GM13977 (cell line): ENCODE measurements at regions not wholly inside any gene's neighbourhood (a gene's known extent, or its start where the extent isn't known, plus 50 kb on each side); places are given as distances from the start of the nearest gene placed in this dataset.

Source experiments
- DNase-seq: peaks from one replicate; pipeline ENCODE4 v3.0.0; 2012; ENCODE audit warnings: low spot score
- CTCF ChIP-seq: IDR thresholded peaks from 2 replicates; pipeline ENCODE4 v1.5.1; 2012; ENCODE audit warnings: mild to moderate bottlenecking, control low read depth; ENCODE audit not compliant: insufficient read depth; ENCODE audit errors: extremely low read depth, missing control alignments
- in situ Hi-C: fragments of 300-500 bp; cut with MboI; formaldehyde crosslinking; loops from one replicate; pipeline ENCODE4 v1.12.0; 2022; ENCODE audit warnings: low sequenced_read_pairs, low pct_unique_long_range_greater_than_20kb, mixed read lengths, inconsistent platforms; ENCODE audit not compliant: unreplicated experiment

DNA sequence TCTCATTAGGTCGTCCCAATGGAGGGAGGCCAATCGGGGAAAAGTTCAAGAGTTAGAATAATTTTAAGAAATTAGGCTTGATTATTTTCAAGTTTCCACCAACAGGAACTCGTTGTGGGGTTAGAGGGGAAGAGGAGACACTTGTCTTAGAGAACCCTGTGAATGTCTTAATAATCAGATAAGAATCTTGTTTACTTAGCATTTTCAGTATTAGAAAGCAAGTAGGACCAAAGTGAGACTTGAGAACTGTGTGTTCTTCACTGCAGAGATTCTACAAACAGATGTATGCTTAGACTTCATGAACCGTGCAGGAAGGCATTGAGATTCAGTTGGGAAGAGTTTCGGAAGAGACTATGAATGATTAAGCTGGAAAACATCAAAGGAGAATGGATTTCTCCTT, 69.0 kb upstream of the HMHB1 start:
- in situ Hi-C loops = no loop called here
- no peak for DNase-seq
- TF ChIP-seq CTCF = no peak

DNA sequence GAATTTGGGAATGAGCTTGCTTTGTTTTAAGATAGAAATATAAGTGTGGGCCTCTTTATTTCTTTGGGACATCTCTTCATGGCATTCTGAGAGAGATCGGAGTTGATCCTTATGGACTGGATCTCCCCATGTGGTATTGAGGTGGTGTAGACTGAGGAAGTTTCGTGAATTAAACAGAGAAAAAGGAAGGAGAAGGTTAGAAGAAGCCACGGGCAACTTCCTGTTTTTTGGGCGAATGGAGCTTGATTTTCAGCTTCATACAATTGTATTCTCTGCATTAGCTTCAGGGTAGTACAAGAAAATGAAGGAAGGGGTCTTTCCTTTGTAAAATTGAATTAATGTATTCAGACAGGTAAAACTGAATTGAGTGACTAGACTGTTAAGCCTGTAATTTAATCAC, 70.5 kb upstream of the HMHB1 start:
- in situ Hi-C loops = no loop called here
- no peak for DNase-seq

DNA sequence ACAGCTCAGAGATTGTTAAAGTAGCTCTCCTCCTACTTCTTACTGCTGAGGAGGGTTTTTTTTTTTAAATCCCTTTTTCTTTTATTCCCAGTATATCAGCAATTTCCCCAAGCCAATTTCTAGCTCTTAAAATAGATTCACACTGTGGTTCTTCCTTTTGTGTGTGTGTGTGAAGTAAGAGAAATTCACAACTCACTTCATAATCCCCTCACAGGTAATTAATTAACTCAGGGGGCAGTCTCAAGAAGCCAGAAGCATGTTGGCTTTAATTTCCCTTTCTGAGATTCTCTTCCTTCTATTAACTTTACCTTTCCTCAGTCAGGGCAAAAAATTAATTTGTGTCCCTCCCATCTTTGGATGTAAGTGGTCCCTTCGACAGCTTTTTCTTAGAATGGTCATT, 71.0 kb upstream of the HMHB1 start:
- in situ Hi-C loops = no loop called here
- TF ChIP-seq CTCF = no peak
- no peak for DNase-seq

More for the DNA sequence above, 70.5 kb upstream of the HMHB1 start:
- TF ChIP-seq CTCF = no peak

DNA sequence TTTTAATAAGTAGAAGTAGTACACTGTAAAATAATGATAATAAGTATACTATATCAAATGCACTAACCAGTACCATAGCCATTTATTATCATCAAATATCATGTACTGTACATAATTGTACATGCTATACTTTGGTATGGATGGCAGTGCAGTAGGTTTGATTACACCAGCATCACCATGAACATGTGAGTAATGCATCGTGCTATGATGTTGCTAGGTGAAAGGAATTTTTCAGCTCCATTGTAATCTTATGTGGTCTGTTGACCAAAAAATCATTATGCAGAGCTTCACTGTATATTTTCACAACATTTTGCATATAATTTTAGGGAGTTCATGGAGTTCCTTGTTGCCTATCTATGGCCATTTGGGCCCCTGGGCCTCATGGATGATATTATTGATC, 72.2 kb upstream of the HMHB1 start:
- in situ Hi-C loops = no loop called here
- no peak for DNase-seq
- TF ChIP-seq CTCF = no peak

DNA sequence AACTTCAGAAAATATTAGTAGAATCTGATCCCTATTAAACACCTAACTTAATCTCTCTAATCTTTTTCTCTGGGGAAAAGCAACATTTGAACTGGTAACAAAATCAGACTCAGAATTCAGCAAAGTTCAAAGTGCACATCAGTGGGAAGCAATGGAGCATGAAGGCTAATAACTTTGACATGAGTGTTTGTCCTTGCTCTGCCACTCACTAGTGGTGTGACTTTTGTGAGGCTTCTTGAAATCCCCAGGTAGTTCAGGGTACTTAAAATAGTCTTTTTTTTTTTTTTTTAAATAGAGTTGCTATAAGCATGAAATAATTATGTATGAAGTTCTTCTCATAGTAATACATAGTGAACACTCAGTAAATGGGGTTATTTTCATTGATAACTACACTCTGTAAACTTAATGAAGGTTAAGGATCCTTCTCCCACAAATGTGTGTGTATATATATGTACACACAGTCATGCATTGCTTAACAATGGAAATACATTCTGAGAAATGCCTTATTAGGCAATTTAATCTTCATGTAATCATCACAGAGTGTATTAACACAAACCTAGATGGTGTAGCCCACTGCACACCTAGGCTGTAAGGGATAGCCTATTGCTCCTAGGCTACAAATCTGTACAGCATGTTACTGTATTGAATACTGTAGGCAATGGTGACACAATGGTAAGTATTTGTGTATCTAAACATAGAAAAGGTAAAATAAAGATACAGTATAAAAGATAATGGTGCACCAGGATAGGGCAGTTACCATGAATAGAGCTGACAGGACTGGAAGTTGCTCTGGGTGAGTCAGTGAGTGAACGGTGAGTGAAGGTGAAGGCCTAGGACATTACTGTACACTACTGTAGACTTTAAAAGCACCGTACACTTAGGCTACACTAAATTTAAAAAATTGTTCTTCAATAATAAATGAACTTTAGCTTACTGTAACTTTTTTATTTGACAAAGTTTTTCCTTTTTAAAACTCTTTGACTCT, 73.3 kb upstream of the HMHB1 start:
- TF ChIP-seq CTCF = no peak
- in situ Hi-C loops = no loop called here
- no peak for DNase-seq

DNA sequence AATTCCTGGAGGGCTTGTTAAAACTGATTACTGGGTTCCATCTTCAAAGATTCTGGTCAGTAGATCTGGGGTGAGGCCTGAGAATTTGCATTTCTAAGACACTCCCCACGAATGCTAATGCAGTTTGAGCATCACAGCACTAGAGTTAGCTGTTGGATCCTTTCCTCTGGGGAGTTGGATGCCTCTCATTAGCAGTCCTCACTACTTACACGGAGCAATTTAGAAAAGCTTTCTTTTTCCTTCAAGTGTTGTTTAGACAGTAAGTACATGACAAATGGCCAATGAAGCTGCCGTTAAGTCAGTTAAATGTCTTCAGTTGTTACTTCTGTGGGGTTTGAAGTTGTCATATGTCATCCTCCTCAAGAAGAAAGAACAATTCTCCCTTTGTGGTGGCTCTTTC, 74.9 kb upstream of the HMHB1 start:
- TF ChIP-seq CTCF = no peak
- in situ Hi-C loops = no loop called here
- DNase-seq = no peak

GRCh38 chr5:143734456-143734780, 77.5 kb upstream of the HMHB1 start:
- no peak for DNase-seq
- in situ Hi-C loops = no loop called here
- no peak for TF ChIP-seq CTCF
